Chondrocyte (in vitro differentiated cells): ENCODE measurements at regions not wholly inside any gene's neighbourhood (a gene's known extent, or its start where the extent isn't known, plus 50 kb on each side); places are given as distances from the start of the nearest gene placed in this dataset.

Experiments used
- DNase-seq: peaks from one replicate; pipeline ENCODE4 v3.0.0; 2021; ENCODE audit warnings: mixed read lengths, low spot score
- H3K27ac Mint-ChIP-seq: one replicate; pipeline ENCODE4 v1.8.0; 2021; ENCODE audit warnings: mild to moderate bottlenecking, moderate library complexity, mixed read lengths; ENCODE audit not compliant: unreplicated experiment
- H3K27me3 Mint-ChIP-seq: 2 replicates; pipeline ENCODE4 v1.8.0; 2021; ENCODE audit warnings: low read depth, mixed read lengths
- H3K36me3 Mint-ChIP-seq: 2 replicates; pipeline ENCODE4 v1.8.0; 2021; ENCODE audit warnings: low read depth, mixed read lengths
- H3K4me1 Mint-ChIP-seq: 2 replicates; pipeline ENCODE4 v1.8.0; 2021; ENCODE audit warnings: low read depth, mild to moderate bottlenecking, mixed read lengths
- H3K4me3 Mint-ChIP-seq: one replicate; pipeline ENCODE4 v1.8.0; 2021; ENCODE audit warnings: mild to moderate bottlenecking, moderate library complexity, mixed read lengths; ENCODE audit not compliant: unreplicated experiment
- H3K9me3 Mint-ChIP-seq: 2 replicates; pipeline ENCODE4 v1.8.0; 2021; ENCODE audit warnings: low read depth, mixed read lengths
- CTCF ChIP-seq: fragments of 200-600 bp; sonication (generic); IDR thresholded peaks from 2 replicates; pipeline ENCODE4 v1.5.0; 2021; ENCODE audit warnings: antibody characterized with exemption, mild to moderate bottlenecking, moderate library complexity

- no peak for DNase-seq
- no peaks in the 10 kb centered on the region for H3K36me3 Mint-ChIP-seq
- H3K9me3 Mint-ChIP-seq = no peaks in the 10 kb centered on the region
- no peak for TF ChIP-seq CTCF
- H3K27me3 Mint-ChIP-seq = no peaks in the 10 kb centered on the region
- no peak overlapping the region for H3K27ac Mint-ChIP-seq
- H3K4me3 Mint-ChIP-seq = no peak overlapping the region
- H3K4me1 Mint-ChIP-seq = no peaks in the 10 kb centered on the region
Measured at GRCh38 chr13:47646298-47646697, 354.8 kb downstream of the SUCLA2 start.

DNA sequence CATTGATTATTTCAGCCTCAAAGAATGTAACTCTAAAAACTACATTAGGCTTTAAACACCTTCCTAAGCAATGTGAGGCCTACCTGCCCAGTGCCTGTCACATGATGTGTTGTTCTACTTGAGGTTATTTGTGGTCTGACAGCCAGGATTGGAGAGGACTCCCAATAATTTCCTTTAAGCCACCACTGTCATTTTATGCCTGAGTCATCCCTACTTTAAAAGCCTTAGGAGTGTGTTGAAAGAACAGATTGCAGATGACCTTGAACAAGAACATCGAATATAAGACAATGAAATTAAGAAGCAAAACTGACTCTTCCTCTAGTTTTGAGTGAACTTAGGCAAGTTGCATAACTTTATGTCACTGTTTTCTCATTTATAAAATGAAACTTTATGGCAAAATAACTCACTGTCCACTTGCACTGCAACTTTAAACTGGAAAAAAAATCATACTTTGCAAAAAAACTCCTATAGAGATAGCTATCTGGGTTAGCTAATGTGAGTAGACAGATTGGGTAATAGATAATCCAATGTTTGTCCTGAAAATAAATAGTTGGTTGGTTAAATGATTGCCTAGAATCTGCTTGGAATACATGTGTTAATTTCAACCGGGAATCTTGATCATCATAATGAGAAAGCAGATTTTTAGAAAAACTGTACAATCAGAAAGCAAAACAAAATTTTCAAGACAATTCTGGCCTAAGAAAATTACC lies 361.2 kb downstream of the SUCLA2 start:
- no peak for DNase-seq
- H3K9me3 Mint-ChIP-seq = peaks cover 30% of the 10 kb centered on the region
- no peak overlapping the region for H3K27ac Mint-ChIP-seq
- TF ChIP-seq CTCF = no peak
- no peaks in the 10 kb centered on the region for H3K27me3 Mint-ChIP-seq
- H3K4me3 Mint-ChIP-seq = no peak overlapping the region
- no peaks in the 10 kb centered on the region for H3K36me3 Mint-ChIP-seq
- no peaks in the 10 kb centered on the region for H3K4me1 Mint-ChIP-seq

- Mint-ChIP-seq H3K9me3 (peaks cover 41% of the 10 kb centered on the region), H3K36me3 (peaks cover 3% of the 10 kb centered on the region), H3K27me3 (no peaks in the 10 kb centered on the region), H3K4me1 (no peaks in the 10 kb centered on the region), H3K4me3 (no peak overlapping the region), H3K27ac (no peak overlapping the region)
- no peak for TF ChIP-seq CTCF
- no peak for DNase-seq
Measured at GRCh38 chr13:47638627-47639026, 362.4 kb downstream of the SUCLA2 start.

DNA sequence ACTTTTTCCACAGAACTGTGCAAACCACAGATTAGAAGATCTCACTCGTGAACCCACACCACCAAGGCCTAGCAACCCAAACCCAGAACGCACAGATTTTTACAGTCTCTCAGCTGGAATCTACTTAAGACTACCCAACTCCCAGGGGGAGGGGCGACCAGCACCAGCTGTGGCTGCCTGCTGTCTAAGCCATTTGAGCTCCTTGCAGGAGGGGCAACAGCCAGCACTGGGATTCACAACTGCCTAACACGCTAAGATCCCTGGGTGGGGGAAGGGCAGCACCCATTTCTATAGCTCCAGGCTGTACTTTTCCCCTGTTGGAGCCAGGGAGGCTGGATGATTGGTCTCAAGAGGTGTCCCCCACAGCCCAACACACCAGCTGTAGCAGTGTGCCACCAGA lies 368.8 kb downstream of the SUCLA2 start:
- no peak for TF ChIP-seq CTCF
- Mint-ChIP-seq H3K27ac (no peak overlapping the region), H3K9me3 (peaks cover 39% of the 10 kb centered on the region), H3K4me3 (no peak overlapping the region), H3K36me3 (peaks cover 3% of the 10 kb centered on the region), H3K27me3 (no peaks in the 10 kb centered on the region), H3K4me1 (no peaks in the 10 kb centered on the region)
- DNase-seq = no peak

DNA sequence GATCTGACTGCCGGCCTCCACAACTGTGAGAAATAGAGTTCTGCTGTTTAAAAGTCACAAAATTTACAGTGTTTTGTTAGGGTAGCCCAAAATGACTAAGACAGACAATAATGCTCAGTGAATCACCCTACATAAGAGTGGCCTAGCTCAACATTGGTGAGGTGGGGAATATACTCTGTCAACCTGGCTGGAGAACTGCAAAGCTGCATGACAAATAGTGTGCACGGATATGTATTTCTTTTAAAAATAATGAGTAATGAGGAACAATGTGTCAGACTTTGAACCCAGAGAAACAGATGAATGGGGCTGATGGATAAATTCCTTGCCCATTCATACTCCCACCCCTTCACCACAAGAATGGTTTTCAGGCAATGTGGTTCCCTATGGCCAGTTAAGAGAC lies 372.4 kb downstream of the SUCLA2 start:
- H3K4me3 Mint-ChIP-seq = no peak overlapping the region
- no peaks in the 10 kb centered on the region for H3K36me3 Mint-ChIP-seq
- peaks cover 4% of the 10 kb centered on the region for H3K27me3 Mint-ChIP-seq
- H3K4me1 Mint-ChIP-seq = no peaks in the 10 kb centered on the region
- no peak for DNase-seq
- no peak for TF ChIP-seq CTCF
- H3K27ac Mint-ChIP-seq = no peak overlapping the region
- H3K9me3 Mint-ChIP-seq = peaks cover 6% of the 10 kb centered on the region
